GM18505 (cell line): ENCODE measurements at regions not wholly inside any gene's neighbourhood (a gene's known extent, or its start where the extent isn't known, plus 50 kb on each side); places are given as distances from the start of the nearest gene placed in this dataset.

Source experiments
- ATAC-seq: cut with Tn5 transposase; IDR thresholded peaks from one replicate; pipeline ENCODE4 v1.9.1; 2021; ENCODE audit not compliant: unreplicated experiment
- POLR2A ChIP-seq: IDR thresholded peaks from 4 replicates; pipeline ENCODE4 v1.6.1; 2011; ENCODE audit warnings: borderline replicate concordance; ENCODE audit not compliant: insufficient read depth, insufficient read length; ENCODE audit errors: extremely low read depth

DNA sequence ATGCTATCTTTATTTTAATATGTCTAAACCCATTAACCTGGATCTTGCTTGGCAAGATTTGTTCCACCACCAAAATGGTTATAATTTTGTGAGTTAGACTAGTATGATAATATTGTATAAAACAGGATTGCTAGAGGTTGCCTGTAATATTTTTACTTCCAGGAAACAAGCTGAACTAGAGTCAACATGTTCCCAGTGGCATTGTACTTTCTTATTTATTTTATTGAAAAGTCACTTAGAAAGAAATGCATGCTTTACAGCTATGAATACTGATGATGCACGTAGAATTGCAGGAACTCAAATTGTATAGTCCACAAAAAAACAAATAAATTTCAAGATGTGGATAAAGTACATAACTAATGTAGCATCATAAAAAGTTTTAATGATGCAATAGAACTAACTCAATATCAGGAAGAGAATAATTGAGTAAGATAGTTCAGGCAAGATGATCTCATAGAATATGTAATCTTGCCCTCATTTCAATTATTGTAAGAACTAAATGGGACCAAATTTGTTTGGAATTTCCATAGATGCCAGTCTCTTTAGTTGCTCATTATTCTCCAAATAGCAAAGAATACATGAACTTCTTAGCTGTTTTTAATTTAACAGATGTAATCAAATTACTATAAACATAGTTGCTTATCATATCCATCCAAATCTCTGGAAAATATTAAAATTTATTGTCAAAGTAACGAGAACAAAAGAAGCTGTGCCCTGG is 451.8 kb downstream of the COL12A1 start:
- ATAC-seq: no peak
- TF ChIP-seq POLR2A: no peak

GRCh38 chr6:74752303-74752702 is 453.6 kb downstream of the COL12A1 start:
- no peak for TF ChIP-seq POLR2A
- ATAC-seq: no peak

DNA sequence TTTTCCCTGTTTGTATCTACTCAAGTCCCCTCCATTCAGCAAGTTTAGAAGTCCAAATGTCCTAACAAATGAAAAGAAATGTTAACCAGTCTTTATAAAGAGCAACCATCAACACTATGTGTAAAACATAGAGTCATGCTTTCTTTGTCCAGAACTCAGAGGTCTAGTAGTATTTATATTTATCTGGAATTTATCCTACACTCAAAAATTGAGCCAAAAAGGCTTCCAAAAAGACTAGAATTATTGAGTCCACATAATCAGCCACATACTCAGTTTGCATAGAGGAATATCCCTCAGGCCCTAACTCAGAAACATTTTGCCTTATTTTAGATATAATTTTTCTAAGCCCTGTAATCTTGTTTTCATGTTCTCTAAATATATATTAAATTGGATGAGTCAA is 455.0 kb downstream of the COL12A1 start:
- TF ChIP-seq POLR2A: no peak
- no peak for ATAC-seq

- TF ChIP-seq POLR2A: no peak
- ATAC-seq: peak; percentile 47
Measured at GRCh38 chr6:74749211-74750147, 456.4 kb downstream of the COL12A1 start.

DNA sequence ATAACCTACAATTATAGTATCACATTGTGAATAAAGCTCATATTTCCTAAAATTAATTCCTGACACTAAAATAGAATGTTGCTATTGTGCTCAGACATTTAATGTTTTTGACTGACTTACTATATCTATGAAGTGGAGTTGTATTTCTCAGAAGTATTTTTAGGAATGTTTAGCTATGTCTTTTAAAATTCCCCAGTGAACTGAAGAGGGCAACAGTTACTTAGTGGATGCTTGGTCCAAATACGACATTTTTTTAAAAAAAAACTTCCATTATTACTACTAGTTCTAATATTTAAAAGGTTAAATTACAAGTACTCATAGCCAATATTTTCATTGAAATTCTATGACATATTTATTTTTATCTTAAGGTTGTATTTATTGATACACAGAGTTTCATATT is 460.2 kb downstream of the COL12A1 start:
- no peak for ATAC-seq
- TF ChIP-seq POLR2A: no peak

GRCh38 chr6:74742793-74743508 is 462.9 kb downstream of the COL12A1 start:
- no peak for TF ChIP-seq POLR2A
- no peak for ATAC-seq

DNA sequence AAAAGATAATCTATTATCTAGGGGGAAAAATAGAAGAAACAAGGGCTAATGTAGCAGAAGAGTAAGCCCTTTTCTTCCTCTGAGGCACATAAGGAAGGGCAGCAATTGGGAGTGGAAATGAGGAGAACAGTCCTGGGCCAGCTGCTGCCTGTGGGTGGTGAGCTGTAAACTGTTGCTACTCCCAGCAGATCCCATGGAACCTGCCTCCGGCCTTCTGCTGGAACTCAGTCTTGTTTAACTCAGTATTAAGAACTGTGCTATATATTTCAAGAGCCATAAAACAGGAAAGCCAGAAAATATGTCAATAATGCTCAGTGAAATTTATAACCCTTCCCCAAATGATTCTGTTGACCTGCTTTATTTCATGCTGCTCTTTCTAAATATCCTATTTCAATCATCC is 464.2 kb downstream of the COL12A1 start:
- no peak for ATAC-seq
- TF ChIP-seq POLR2A: no peak

GRCh38 chr6:74735304-74735703 is 470.5 kb downstream of the COL12A1 start:
- TF ChIP-seq POLR2A: no peak

DNA sequence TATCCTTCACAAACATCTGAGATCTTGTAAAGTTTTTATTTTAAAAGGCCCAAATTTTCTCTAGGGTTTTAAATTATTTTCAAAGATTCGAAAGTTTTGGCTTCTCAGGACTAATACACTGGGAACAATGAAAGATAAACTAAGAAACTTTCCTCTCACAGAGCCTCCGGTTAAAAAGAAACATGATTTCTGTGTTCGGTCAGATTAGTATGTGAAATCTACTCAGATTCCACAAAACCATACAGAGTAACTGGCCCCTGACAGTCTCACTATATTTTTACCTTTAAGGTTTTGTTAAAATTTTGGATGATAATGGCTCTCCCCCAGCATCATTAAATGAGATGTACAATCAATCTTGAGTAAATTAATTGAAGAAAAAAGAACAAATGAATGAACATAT is 471.0 kb downstream of the COL12A1 start:
- no peak for TF ChIP-seq POLR2A
- ATAC-seq: no peak

More at GRCh38 chr6:74735304-74735703, 470.5 kb downstream of the COL12A1 start:
- ATAC-seq: no peak

GRCh38 chr6:74733830-74734620 is 471.8 kb downstream of the COL12A1 start:
- no peak for ATAC-seq

GRCh38 chr6:74731931-74732330 is 473.9 kb downstream of the COL12A1 start:
- ATAC-seq: no peak
- no peak for TF ChIP-seq POLR2A

More at GRCh38 chr6:74733830-74734620, 471.8 kb downstream of the COL12A1 start:
- TF ChIP-seq POLR2A: no peak

DNA sequence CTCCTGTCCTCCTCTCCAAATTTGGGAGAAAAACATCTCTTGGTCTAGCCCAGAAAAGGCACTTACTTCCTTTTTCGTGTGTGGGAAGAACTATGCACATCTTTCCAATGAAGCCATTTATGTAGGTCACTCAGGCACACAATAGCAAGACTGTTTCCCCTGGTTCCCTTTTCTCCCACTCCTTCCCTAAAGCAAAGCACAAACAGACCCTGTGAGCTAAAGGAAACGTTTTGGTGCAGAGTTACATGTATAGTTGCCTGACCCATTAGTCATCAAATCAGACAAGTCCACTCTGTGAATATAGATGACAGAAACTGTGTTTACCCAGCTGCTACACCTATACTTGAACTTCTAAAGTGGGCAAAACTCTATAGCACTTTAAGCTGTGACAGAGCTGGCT is 474.6 kb downstream of the COL12A1 start:
- no peak for TF ChIP-seq POLR2A
- ATAC-seq: no peak
